ENCODE measurements at regions not wholly inside any gene's neighbourhood (a gene's known extent, or its start where the extent isn't known, plus 50 kb on each side); places are given as distances from the start of the nearest gene placed in this dataset.

- no peaks in the 10 kb centered on the region for H3K9me3 Mint-ChIP-seq
- H3K36me3 Mint-ChIP-seq (ENCODE audit: low read depth): no peaks in the 10 kb centered on the region
- H3K36me3 ChIP-seq (ENCODE audit: control insufficient read depth, insufficient read depth, low read length): no peaks in the 10 kb centered on the region
- H3K4me3 Mint-ChIP-seq: no peak overlapping the region
- no peak overlapping the region for H3K9ac ChIP-seq (ENCODE audit: extremely low read depth, low read length, poor library complexity, severe bottlenecking)
- H3K4me1 ChIP-seq (ENCODE audit: control insufficient read depth, insufficient read depth, low read length): no peaks in the 10 kb centered on the region
- no peaks in the 10 kb centered on the region for H3K27me3 Mint-ChIP-seq (ENCODE audit: insufficient read depth)
- H3K27me3 ChIP-seq (ENCODE audit: control insufficient read depth, insufficient read depth, low read length, poor library complexity, severe bottlenecking): no peaks in the 10 kb centered on the region
- TF ChIP-seq CTCF (conservative IDR thresholded peaks at IDR 0.05): no peak
- no peaks in the 10 kb centered on the region for H3K9me3 ChIP-seq (ENCODE audit: control insufficient read depth, low read length)
- 82% methylated on average over 2 of the region's 2 CpGs; no CpG with 5 or more reads in 1 of the 2 experiments for WGBS, 2 experiments (ENCODE audit: insufficient coverage in 1 of 2, insufficient read length in 1 of 2)
- H3K4me1 Mint-ChIP-seq: no peaks in the 10 kb centered on the region
- H3K27ac ChIP-seq (ENCODE audit: low read depth, low read length): no peak overlapping the region
- no peak for DNase-seq
- no peak overlapping the region for H3K4me3 ChIP-seq (ENCODE audit: low read length)
- no peak overlapping the region for H3K27ac Mint-ChIP-seq
Observed at GRCh38 chr7:10146271-10146670, 827.4 kb upstream of the PHF14 start.

GRCh38 chr7:10156972-10157371 is 816.7 kb upstream of the PHF14 start:
- Mint-ChIP-seq H3K9me3 (no peaks in the 10 kb centered on the region), H3K27ac (no peak overlapping the region), H3K27me3 (ENCODE audit: insufficient read depth) (no peaks in the 10 kb centered on the region), H3K4me1 (no peaks in the 10 kb centered on the region), H3K36me3 (ENCODE audit: low read depth) (no peaks in the 10 kb centered on the region), H3K4me3 (no peak overlapping the region)
- no peak for DNase-seq
- Histone ChIP-seq H3K27me3 (ENCODE audit: control insufficient read depth, insufficient read depth, low read length, poor library complexity, severe bottlenecking) (no peaks in the 10 kb centered on the region), H3K4me1 (ENCODE audit: control insufficient read depth, insufficient read depth, low read length) (no peaks in the 10 kb centered on the region), H3K9me3 (ENCODE audit: control insufficient read depth, low read length) (no peaks in the 10 kb centered on the region), H3K4me3 (ENCODE audit: low read length) (no peak overlapping the region), H3K9ac (ENCODE audit: extremely low read depth, low read length, poor library complexity, severe bottlenecking) (no peak overlapping the region), H3K36me3 (ENCODE audit: control insufficient read depth, insufficient read depth, low read length) (no peaks in the 10 kb centered on the region), H3K27ac (ENCODE audit: low read depth, low read length) (no peak overlapping the region)
- 94 to 100% methylated on average over 1 to 2 of the region's 2 CpGs for WGBS, 2 experiments (ENCODE audit: insufficient coverage in 1 of 2, insufficient read length in 1 of 2)
- TF ChIP-seq CTCF (conservative IDR thresholded peaks at IDR 0.05): no peak

- no peak overlapping the region for H3K27ac ChIP-seq (ENCODE audit: low read depth, low read length)
- no peak overlapping the region for H3K4me3 ChIP-seq (ENCODE audit: low read length)
- no peaks in the 10 kb centered on the region for H3K27me3 Mint-ChIP-seq (ENCODE audit: insufficient read depth)
- H3K9me3 ChIP-seq (ENCODE audit: control insufficient read depth, low read length): no peaks in the 10 kb centered on the region
- H3K27ac Mint-ChIP-seq: no peak overlapping the region
- H3K36me3 Mint-ChIP-seq (ENCODE audit: low read depth): no peaks in the 10 kb centered on the region
- no peaks in the 10 kb centered on the region for H3K27me3 ChIP-seq (ENCODE audit: control insufficient read depth, insufficient read depth, low read length, poor library complexity, severe bottlenecking)
- no peak overlapping the region for H3K4me3 Mint-ChIP-seq
- WGBS, 2 experiments (ENCODE audit: insufficient coverage in 1 of 2, insufficient read length in 1 of 2): 89% methylated on average over 2 of the region's 2 CpGs; no CpG with 5 or more reads in 1 of the 2 experiments
- no peak overlapping the region for H3K9ac ChIP-seq (ENCODE audit: extremely low read depth, low read length, poor library complexity, severe bottlenecking)
- H3K9me3 Mint-ChIP-seq: no peaks in the 10 kb centered on the region
- H3K4me1 ChIP-seq (ENCODE audit: control insufficient read depth, insufficient read depth, low read length): peaks cover 3% of the 10 kb centered on the region
- DNase-seq: no peak
- H3K36me3 ChIP-seq (ENCODE audit: control insufficient read depth, insufficient read depth, low read length): no peaks in the 10 kb centered on the region
- peaks cover 4% of the 10 kb centered on the region for H3K4me1 Mint-ChIP-seq
- TF ChIP-seq CTCF (conservative IDR thresholded peaks at IDR 0.05): no peak
Observed at GRCh38 chr7:10181996-10182395, 791.7 kb upstream of the PHF14 start.
